ENCODE measurements at regions not wholly inside any gene's neighbourhood (a gene's known extent, or its start where the extent isn't known, plus 50 kb on each side); places are given as distances from the start of the nearest gene placed in this dataset.
"Not testable (repeated sequence)": the region's sequence is repeated elsewhere in the genome, so short reads cannot be mapped to it uniquely, and the experiment has no call there.

DNA sequence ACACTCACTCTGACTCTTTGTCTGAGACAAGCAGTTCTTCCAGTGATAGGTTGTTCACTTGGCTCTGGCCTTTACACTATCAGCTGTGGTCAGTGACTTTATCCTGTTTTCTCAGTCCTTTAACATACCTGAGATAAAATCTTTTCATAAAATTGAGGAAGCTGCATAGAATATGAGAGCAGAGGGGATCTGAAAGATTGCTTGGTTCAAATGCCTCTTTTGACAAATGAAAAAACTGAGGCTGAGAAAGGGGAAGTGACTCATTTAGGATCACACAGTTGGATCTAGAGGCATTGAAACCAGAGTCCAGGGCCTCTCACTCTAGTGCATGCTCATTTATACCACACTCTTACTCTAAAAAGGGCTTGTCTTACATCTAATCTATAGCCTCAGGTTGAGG is 277.0 kb upstream of the TBX18 start:
- DNase-seq (ENCODE audit: low read depth in 2 of 3, low spot score in 2 of 3) = no peak

DNA sequence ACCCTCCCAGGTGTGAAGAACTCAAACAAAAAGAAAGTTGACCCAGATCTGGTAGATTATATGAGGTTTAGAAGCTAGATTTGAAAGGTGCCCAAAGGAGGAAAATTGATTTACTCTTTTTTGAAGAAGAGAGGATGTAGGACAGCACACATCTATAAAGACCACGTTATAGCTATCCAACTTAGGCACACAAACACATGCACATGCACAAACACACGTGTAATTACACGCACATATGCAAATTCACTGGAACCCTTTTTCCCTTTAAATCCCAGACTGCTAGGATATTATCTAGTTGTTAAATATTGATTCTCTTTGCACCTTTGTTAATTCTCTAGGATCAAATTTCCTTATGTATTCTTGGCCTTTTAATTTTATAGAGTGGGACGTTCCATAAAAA is 272.8 kb upstream of the TBX18 start:
- no peak for DNase-seq (ENCODE audit: low read depth in 2 of 3, low spot score in 2 of 3)

DNA sequence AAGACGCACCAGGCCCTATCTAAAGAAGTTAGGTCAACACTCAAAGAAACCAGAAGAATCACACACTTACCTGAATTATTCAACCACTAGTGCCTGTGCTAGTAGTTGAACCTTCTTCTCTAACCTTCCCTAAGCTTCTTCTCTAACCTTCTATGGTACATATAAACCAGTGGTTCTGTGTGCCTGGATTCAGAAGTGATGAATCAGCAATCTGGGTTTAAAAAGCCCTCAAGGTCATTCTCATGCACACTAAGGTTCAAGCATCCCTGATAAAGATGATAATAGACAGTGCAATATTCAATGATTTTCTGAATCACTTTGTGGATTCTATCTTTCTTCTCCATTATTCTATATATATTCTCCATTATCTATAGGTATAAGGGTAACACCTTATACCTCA is 271.4 kb upstream of the TBX18 start:
- no peak for DNase-seq (ENCODE audit: low read depth in 2 of 3, low spot score in 2 of 3)

DNA sequence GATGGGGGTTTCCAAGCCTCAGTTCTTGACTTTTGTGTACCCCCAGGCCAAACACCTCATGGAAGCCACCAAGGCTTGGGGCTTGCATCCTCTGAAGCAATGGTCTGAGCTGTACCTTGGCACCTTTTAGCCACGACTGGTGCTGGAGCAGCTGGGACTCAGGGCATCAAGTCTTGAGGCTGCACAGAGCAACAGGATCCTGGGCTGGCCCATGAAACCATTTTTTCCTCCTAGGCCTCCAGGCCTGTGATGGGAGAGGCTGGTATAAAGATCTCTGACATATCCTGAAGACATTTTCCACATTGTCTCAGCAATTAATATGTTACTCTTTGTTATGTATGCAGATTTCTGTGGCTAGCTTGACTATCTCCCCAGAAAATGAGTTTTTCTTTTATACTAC is 269.1 kb upstream of the TBX18 start:
- DNase-seq (ENCODE audit: low read depth in 2 of 3, low spot score in 2 of 3) = no peak

DNA sequence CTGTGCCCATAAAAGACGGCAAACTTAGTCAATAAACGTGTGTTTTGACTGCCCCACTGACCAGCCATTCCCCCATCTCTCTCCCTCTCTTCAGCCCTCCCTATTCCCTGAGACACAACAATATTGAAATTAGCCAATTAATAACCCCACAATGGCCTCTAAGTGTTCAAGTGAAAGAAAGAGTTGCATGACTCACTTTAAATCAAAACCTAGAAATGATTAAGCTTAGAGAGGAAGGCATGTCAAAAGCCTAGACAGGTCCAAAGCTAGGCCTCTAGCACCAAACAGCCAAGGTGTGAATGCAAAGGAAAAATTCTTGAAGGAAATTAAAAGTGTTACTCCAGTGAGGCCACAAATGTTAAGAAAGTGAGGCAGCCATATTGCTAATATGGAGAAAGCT is 261.6 kb upstream of the TBX18 start:
- DNase-seq (ENCODE audit: low read depth in 2 of 3, low spot score in 2 of 3) = no peak

DNA sequence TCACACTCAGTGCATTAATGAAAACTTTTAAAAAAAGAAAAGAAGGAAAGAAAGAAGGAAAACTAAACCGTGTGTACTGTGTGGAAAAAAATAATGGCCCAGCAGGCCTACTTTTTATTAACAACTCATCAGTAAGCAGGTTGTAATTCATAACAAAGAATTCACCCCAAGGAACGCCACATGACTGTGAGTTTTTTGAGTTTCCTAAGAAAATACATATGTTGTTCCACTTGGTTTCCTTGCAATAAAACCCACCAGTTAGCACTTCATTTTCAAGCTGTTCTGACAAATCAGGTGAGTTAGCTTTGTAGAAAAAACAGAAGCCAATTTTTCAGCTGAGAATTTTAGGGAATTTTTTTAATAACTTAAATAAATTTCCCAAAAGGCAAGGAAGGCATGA is 259.3 kb upstream of the TBX18 start:
- no peak for DNase-seq (ENCODE audit: low read depth in 2 of 3, low spot score in 2 of 3)

DNA sequence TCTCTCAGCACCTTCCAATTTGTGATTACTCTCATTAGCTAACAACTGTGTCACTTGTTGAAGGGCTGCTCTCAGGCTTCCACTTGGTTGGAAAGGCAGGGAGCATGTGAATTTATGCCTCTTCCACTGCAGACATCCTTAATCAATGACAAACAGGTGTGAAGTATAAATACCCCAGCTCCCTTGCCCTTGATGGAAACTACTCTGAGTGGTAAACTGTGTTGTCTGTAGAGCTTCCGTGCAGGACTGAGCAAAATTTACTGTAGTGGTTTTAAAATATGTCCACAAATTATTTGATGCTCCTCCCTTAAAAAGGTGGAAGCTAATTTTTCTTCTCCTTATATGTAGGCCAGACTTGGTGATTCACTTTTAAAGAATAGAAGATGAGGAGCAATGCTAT is 253.0 kb upstream of the TBX18 start:
- no peak for DNase-seq (ENCODE audit: low read depth in 2 of 3, low spot score in 2 of 3)

DNA sequence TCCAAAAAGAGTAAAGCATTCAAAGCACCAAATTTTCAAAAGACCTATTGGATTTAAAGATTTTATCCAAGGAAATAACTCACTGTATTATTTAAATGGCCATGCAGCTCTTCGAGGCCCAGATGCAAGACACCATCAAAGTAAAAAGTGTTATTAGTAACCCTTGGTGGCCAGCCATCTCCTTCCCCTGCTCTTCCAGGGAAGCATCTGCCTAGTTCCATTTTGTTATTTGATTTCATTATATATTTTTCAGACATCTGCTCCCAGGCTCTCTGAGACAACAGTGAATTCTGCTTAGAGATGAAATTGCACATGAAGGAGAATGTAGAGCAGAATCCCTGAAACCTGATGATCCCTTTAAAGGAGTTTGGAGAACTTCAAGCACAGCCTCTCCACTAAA is 252.3 kb upstream of the TBX18 start:
- DNase-seq (ENCODE audit: low read depth in 2 of 3, low spot score in 2 of 3) = no peak

DNA sequence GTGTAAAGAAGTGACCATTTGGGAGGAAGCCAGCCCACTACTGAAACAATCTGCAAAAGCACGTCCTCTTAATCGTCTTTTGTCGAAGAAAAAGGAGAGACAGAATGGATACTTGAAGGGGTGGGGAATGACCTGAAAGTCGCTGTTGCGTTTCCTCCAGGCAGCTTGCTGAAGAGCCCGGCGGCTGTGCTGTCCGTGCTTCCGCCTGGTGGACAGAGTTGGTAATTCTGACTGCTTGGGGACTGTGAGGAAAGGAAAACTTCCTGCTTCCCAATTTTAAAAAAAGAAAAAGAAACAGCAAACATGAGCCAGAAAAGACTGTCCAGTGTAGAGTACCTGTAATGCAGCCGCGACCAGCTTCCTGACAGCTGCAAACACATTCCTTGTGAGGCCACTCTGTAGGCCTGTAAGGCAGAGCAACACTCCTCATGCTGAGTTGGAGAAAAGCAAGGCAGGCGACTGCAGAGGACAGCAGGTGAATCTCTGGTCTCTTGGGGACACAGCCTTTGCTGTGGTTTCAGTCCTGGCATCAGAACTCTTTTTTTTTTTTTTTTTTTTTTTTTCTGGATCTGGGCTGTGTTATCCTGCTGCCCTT is 251.1 kb upstream of the TBX18 start:
- DNase-seq (ENCODE audit: low read depth in 2 of 3, low spot score in 2 of 3) = no peak

DNA sequence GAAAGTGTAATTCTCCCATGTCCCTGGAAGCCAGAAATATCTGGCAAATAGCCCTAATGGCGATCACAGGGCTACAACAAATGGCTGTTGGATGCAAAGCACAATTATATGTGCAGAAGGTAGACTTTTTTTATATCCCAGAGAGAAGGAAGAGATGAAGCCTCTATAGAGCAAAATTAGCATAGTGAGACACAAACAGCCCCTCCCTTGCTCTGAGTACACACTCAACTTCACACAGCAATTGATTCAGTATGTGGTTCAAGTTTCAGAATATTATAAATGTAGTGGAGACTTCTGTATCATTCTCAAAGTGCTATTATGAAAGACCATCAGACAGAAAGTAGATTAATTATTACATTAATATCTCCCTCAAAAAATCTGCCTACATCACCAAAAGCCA is 246.5 kb upstream of the TBX18 start:
- DNase-seq (ENCODE audit: low read depth in 2 of 3, low spot score in 2 of 3) = no peak

DNA sequence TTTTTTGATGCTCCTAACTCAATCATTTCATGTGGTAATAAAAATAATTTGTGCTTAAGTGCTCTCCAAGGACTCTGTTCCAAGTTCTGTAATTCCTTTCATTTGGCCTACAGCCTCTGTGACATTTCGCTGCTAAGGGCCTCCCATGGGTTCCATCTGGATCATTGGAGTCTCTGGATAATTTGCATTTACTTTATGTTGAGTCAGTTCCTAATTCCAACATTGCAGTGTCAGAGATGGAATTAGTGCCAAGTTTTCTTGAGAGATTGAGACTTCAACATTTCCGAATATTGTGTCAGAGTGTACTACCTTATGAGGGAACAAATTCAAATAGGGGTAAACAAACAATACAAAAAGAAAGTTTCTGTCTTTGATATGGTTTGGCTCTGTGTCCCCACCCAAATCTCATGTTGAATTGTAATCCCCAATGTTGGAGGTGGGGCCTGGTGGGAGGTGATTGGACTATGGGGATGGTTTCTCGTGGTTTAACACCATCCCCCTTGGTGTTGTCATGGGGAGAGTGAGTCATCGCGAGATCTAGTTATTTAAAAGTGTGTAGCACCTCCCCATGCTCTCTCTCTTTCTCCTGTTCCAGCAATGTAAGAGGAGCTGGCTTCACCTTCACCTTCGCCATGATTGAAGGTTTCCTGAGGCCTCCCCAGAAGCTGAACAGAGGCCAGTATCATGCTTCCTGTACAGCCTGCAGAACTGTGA is 244.1 kb upstream of the TBX18 start:
- DNase-seq (ENCODE audit: low read depth in 2 of 3, low spot score in 2 of 3) = no peak

DNA sequence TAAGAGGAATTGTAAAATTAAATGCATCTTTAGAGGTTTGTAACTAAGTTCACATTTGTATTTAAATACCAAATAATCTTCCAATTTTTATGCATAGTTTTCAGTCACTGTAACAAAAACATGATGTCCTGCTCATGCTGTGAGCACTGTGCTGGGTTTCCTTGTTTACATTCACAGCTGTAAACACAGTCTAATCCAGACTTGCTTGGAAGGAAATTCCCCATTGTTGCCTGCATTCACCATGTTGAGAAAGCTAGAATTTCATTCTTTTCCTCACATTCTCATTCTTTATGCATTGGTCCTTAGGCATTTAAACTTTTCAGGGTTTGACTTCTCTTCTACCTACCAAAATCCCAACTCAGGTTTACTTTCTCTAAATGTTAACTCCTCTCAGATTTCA is 242.0 kb upstream of the TBX18 start:
- DNase-seq (ENCODE audit: low read depth in 2 of 3, low spot score in 2 of 3) = no peak

DNA sequence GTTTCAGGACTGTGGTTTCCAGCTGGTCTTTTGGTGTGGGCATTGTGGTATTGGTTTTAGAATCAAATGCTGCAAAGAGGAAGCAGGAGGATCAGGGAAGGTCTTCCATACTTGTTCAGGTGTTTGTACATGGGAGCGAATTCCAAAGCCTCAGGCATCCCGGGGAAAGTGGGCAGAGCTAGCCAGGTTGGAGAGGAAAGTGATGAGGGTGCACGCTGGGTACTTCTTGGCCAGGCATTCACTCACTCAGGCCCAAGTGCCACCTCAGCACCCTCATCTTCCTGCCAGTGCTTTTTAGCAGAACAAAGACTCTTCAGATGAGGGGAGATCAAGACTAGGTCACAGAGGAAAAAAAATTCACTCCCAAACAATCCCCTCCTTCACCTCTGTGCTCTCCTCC is 241.1 kb upstream of the TBX18 start:
- no peak for DNase-seq (ENCODE audit: low read depth in 2 of 3, low spot score in 2 of 3)

DNA sequence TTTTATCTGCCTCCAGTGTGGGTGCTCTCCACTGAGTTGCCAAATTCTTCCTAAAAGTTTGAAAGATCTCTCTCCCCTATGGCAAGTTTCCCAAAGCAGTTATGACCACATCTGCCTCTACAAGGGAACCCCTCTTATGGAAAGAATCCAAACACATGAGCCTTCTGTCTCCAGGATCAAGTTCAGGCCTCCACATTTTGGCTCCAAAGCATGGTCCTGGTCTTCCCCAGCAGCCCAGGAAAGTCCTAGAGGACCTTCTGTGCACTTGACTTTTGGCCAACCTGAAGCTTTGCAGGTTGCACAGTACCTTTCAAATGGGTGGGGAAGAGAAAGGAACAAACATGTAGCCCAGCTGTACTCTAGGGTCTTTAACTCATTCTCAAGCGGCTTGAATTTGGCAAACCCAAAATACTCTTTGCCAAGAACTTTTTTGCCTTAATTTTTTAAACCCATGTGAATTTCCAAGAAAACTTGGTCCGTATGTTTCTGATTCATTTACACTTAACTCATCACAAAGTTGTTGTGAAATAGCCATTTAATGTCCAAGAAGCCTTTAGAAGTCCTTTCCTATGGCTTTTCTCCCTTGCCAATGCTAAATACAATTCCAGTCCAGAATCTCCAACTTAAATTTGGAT is 240.1 kb upstream of the TBX18 start:
- DNase-seq (ENCODE audit: low read depth in 2 of 3, low spot score in 2 of 3) = no peak

DNA sequence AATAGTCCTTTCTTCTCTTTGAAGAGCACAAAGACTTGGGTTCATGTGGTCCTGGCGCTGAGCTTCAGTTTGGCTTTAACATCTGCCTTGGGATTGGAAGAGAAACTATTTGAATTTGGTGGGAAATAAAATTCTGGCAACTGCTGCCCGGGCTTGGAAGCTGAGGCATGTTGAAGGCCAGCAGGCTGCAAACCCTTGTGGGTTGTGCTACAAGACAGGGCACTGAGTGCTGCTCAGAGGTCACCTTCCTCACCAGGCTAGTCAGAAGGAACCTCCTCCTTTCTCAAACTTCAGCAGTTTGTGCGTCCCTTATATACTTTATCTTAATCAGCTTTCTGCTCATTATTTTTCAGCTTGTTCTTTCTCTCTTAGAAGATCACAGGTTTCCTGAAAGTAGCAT is 238.4 kb upstream of the TBX18 start:
- DNase-seq (ENCODE audit: low read depth in 2 of 3, low spot score in 2 of 3) = no peak

DNA sequence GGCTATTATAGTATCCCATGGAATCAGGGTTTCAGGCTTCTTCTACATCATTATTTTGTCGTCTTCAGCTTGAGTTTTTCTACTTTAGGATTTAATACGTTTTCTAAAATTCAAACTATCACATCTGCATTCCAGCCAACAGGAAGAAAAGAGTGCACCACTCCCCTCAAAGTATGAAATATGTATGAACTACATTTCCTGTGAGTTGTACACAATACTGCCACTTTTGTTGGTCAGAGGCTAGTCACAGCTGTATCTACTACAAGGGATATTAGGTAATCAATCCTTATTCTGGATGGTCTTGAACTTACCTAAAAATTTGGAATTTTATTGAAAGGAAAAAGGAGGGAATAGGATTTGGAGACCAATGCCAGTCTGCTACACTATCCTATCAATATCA is 235.6 kb upstream of the TBX18 start:
- no peak for DNase-seq (ENCODE audit: low read depth in 2 of 3, low spot score in 2 of 3)

DNA sequence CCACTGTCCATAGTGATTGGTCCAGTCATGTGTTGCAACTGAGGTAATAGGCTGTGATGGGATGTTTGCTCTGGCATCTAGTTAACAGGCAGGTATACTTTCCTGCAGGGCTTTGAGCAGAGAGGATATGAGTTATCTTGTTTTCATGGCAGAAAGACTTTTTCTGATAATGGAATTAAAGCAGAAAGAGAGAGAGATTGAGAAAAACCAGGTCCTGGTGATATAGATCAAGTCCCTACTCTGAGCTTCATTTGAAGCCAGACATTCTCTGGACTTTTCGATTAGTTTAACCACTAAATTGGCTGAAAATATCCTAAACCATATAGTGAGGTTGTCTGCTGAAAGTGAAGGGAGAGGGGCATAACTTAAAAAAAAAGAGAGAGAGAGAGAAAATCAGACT is 233.8 kb upstream of the TBX18 start:
- no peak for DNase-seq (ENCODE audit: low read depth in 2 of 3, low spot score in 2 of 3)

DNA sequence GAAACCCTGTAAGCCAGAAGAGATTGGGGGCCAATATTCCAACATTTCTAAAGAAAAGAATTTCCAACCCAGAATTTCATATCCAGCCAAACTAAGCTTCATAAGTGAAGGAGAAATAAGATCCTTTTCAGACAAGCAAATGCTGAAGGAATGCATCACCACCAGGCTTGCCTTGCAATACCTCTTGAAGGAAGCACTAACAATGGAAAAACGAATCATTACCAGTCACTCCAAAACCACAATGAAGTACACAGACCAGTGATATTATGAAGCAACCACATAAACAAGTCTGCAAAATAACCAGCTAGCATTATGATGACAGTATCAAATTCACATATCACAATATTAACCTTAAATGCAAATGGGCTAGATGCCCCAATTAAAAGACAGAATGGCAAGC is 224.4 kb upstream of the TBX18 start:
- not testable (repeated sequence) for DNase-seq (ENCODE audit: low read depth in 2 of 3, low spot score in 2 of 3)

DNA sequence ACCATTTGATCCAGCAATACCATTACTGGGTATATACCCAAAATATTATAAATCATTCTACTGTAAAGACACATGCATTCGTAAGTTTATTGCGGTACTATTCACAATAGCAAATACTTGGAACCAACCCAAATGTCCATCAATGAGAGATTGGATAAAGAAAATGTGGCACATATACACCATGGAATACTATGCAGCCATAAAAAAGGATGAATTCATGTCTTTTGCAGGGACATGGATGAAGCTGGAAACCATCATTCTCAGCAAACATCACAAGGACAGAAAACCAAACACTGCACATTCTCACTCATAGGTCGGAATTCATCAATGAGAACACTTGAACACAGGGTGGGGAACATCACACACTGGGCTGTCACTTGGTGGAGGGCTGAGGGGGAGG is 221.1 kb upstream of the TBX18 start:
- not testable (repeated sequence) for DNase-seq (ENCODE audit: low read depth in 2 of 3, low spot score in 2 of 3)

DNA sequence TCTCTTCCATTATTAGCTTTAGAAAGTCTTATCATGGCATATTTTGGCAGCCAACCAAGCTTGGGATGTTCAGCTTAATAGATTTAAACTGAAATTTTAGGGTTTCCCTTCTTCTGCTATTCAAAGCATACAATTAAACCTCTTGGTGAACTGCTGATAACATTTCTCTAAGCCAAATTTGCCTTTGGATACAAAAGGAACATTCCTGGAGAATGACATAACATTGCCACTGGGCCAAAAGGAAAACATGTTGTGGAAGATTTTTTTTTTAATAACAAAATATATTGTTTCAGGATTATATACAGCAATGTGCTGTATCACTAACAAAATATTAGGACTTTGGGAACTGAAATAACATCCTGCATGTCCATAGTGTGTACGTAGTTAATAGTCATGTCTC is 215.1 kb upstream of the TBX18 start:
- no peak for DNase-seq (ENCODE audit: low read depth in 2 of 3, low spot score in 2 of 3)

DNA sequence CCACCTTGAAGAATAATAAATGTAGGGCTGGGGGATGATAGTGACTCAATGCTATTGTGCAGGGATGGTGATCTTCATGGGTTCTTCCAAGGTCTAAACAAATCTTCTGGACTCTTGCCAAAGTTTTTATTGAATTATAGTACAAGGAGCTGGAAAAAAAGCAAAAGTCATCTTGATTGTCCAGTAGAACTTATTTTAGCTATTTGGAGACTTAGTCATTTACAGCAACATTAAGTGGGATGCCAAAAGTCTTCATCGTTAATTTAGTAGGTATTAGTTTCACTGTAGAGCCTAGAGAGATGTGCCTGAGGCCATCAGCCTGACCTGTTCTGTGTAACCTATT is 212.9 kb upstream of the TBX18 start:
- DNase-seq (ENCODE audit: low read depth in 2 of 3, low spot score in 2 of 3) = no peak

DNA sequence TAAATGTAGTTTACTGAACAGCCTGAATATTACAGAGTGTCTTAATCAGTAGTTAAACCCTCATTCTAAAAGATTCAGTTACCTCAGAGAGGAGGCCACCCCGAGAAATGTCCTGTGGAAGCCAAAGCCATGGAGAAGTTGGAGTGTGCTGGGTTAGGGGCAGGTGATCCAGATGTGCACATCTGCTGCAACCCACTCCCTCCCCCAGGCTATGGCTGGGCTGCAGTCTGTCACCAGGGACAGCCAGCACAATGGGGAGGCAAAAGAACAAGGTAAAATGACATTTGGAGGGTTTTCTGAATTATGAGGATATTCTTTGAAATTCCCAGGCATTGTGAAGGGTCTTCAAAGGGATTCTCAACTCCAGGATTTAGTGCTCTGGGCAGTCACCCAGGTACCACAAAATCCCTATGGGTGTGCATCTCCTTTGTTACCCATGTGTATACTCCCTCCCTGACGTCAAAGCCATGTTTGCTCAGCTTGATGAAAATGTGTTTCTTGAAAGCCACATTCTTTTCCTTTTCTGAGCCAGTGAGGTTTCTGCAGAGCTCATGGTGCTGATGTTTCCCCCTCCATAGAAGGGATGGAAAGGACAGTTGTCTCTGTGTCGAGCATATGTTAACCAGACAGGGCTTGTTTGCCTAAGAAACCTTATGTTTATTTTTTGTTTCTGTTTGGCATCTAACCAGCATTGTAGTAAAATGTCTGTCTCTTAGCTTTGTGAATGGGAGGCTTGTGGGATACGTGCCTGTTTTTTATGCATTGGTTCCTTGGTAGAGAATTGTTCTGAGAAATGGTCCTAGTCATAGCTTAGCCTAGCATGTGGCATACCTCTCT is 212.3 kb upstream of the TBX18 start:
- DNase-seq (ENCODE audit: low read depth in 2 of 3, low spot score in 2 of 3) = no peak

All from hematopoietic multipotent progenitor cell (in vitro differentiated cells).